ENCODE measurements at regions not wholly inside any gene's neighbourhood (a gene's known extent, or its start where the extent isn't known, plus 50 kb on each side); places are given as distances from the start of the nearest gene placed in this dataset.

DNA sequence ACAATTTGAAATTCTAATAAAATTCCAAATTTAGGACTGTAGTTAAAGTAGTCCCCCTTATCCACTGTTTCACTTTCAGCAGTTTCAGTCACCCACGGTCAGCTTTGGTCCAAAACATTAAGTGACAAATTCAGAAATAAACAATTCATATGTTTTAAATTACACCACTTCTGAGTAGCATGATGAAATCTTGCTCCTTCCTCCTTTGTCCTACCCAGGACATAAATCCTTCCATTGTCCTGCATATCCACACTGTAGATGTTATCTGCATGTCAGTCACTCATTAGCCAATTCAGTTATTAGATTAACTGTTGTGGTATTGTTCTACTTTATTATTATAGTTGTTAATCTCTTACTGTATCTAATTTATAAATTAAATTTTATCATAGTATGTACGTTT, 376.5 kb downstream of the SH3GL2 start:
- TF ChIP-seq, protein P1, sequence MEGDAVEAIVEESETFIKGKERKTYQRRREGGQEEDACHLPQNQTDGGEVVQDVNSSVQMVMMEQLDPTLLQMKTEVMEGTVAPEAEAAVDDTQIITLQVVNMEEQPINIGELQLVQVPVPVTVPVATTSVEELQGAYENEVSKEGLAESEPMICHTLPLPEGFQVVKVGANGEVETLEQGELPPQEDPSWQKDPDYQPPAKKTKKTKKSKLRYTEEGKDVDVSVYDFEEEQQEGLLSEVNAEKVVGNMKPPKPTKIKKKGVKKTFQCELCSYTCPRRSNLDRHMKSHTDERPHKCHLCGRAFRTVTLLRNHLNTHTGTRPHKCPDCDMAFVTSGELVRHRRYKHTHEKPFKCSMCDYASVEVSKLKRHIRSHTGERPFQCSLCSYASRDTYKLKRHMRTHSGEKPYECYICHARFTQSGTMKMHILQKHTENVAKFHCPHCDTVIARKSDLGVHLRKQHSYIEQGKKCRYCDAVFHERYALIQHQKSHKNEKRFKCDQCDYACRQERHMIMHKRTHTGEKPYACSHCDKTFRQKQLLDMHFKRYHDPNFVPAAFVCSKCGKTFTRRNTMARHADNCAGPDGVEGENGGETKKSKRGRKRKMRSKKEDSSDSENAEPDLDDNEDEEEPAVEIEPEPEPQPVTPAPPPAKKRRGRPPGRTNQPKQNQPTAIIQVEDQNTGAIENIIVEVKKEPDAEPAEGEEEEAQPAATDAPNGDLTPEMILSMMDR (IDR thresholded peaks at IDR 0.05): no peak
- TF ChIP-seq POLR2A (IDR thresholded peaks at IDR 0.05): no peak
